ENCODE measurements at regions not wholly inside any gene's neighbourhood (a gene's known extent, or its start where the extent isn't known, plus 50 kb on each side); places are given as distances from the start of the nearest gene placed in this dataset.

DNA sequence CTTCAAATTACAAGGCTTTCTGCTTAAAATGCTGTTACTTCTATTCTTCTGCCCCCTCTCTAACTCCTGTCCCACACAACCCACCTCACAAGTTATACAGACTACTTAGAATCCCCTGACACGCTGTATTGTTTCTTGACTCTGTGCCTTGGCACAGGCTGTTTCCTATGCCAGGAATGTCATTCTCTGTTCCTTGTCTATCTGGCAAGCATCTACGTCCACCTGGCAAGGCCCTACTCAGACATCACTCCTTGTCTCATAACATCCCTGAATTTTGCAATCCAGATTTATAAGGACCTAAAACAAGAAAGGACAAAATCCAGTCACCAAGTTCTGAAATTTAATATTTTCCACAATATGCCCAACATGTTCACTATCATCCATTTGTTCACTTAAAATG, 182.0 kb upstream of the CHRM3 start:
- no peak for ATAC-seq

DNA sequence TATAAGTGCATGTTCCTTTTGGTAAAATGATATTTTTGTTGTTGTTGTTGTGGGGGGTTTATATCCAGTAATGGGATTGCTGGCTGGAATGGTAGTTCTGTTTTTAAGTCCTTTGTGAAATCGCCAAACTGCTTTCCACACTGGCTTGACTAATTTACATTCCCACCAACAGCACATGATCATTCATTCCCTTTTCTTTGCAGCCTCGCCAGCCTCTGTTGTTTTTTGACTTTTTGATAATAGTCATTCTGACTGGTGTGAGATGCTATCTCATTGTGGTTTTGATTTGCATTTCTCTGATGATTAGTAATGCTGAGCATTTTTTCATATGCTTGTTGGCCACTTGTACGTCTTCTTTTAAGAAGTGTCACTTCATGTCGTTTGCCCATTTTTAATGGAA, 188.5 kb upstream of the CHRM3 start:
- H3K4me1 Mint-ChIP-seq, result no peaks in the 10 kb centered on the region
- ATAC-seq (no peak), DNase-seq (no peak)
- CTCF ChIA-PET, result no interaction called here
- no peak overlapping the region for H3K27ac Mint-ChIP-seq
- intact Hi-C loops (cut with DNase I, micrococcal nuclease), result no loop called here
- POLR2A ChIA-PET, result no interaction called here
- no peak overlapping the region for H3K4me3 Mint-ChIP-seq
- no peaks in the 10 kb centered on the region for H3K36me3 Mint-ChIP-seq (ENCODE audit: low read depth)
- H3K27me3 Mint-ChIP-seq, result no peaks in the 10 kb centered on the region
- peaks cover 2% of the 10 kb centered on the region for H3K9me3 Mint-ChIP-seq (ENCODE audit: low read depth)

More for the DNA sequence above, 182.0 kb upstream of the CHRM3 start:
- H3K27me3 Mint-ChIP-seq, result peaks cover 2% of the 10 kb centered on the region
- no peak overlapping the region for H3K4me3 Mint-ChIP-seq
- no peaks in the 10 kb centered on the region for H3K4me1 Mint-ChIP-seq
- no peak for DNase-seq
- no peaks in the 10 kb centered on the region for H3K36me3 Mint-ChIP-seq (ENCODE audit: low read depth)
- ChIA-PET CTCF (no interaction called here), POLR2A (no interaction called here)
- intact Hi-C loops (cut with DNase I, micrococcal nuclease), result no loop called here
- H3K27ac Mint-ChIP-seq, result no peak overlapping the region
- no peaks in the 10 kb centered on the region for H3K9me3 Mint-ChIP-seq (ENCODE audit: low read depth)

DNA sequence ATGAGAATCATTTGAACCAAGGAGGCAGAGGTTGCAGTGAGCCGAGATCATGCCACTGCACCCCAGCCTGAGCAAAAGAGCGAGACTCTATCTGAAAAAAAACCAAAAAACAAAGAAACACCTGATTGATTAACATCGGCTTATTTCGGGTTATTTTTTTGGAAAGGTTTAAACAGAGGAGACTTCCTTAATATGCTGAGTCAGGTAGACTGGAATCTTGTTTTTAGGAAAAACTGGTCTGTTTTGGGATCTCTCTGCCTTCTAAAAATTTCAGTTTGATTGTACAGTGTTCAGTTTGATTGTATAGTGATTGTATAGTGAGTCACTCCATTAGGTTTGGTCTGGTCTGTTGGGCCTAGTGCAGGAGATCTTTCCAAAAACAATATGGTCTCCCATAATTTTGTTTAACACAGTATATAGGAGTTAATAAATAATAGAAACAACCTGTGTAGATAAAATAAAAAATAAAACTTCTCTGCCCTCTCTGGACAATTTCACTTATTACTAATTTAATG, 196.3 kb upstream of the CHRM3 start:
- POLR2A ChIA-PET, result no interaction called here

DNA sequence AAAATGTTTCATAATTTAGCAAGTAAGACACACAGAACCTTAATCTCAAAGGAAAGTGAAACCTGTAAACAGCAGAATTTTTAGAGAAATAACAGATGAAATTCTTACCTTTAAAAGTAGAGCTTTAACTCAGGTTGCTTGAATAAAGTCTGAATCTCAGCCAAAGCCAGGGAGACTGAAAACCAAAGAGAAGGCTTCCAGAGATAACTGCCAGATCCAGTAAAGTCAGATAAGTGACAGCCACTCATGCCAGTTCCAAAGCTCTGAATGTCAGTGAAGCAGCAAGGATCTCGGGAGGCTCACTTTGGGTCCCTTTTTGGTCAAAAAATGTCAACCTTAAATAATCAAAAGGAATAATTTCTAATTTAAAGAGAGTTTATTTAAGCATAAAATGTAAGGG, 199.9 kb upstream of the CHRM3 start:
- no peak overlapping the region for H3K27ac Mint-ChIP-seq
- H3K36me3 Mint-ChIP-seq (ENCODE audit: low read depth), result no peaks in the 10 kb centered on the region
- intact Hi-C loops (cut with DNase I, micrococcal nuclease), result no loop called here
- CTCF ChIA-PET, result no interaction called here
- ATAC-seq (no peak), DNase-seq (no peak)
- POLR2A ChIA-PET, result no interaction called here
- H3K27me3 Mint-ChIP-seq, result no peaks in the 10 kb centered on the region
- H3K4me3 Mint-ChIP-seq, result no peak overlapping the region
- no peaks in the 10 kb centered on the region for H3K9me3 Mint-ChIP-seq (ENCODE audit: low read depth)
- H3K4me1 Mint-ChIP-seq, result no peaks in the 10 kb centered on the region

More for the DNA sequence above, 196.3 kb upstream of the CHRM3 start:
- DNase-seq (no peak), ATAC-seq (no peak)
- H3K9me3 Mint-ChIP-seq (ENCODE audit: low read depth), result no peaks in the 10 kb centered on the region
- intact Hi-C loops (cut with DNase I, micrococcal nuclease), result no loop called here
- no peak overlapping the region for H3K27ac Mint-ChIP-seq
- H3K36me3 Mint-ChIP-seq (ENCODE audit: low read depth), result no peaks in the 10 kb centered on the region
- CTCF ChIA-PET, result no interaction called here
- H3K4me1 Mint-ChIP-seq, result no peaks in the 10 kb centered on the region
- H3K4me3 Mint-ChIP-seq, result no peak overlapping the region
- H3K27me3 Mint-ChIP-seq, result no peaks in the 10 kb centered on the region

DNA sequence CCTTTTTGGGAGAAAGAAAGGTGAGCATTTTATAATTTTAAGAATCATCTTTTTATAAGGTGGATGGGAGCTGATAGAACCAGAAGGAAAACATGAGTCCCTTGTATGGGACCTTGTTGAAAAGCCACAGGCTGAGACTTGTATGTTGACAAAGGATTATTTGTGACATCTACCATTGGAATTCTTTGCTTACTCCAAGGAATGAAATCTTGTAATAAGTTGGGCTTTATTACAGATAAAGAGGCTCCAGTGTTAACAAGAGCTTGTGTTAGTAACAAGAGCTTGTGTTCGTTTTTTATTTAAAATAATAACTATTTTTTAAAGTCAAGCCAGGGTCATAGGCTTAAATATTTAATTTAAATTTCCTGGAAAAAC, 201.1 kb upstream of the CHRM3 start:
- intact Hi-C loops (cut with DNase I, micrococcal nuclease), result no loop called here
- H3K36me3 Mint-ChIP-seq (ENCODE audit: low read depth), result no peaks in the 10 kb centered on the region
- CTCF ChIA-PET, result interaction anchor here (0.8 kb wide), 1 partner anchor 9 kb away, joined by 3 read pairs; no protein-coding TSS in a partner anchor

DNA sequence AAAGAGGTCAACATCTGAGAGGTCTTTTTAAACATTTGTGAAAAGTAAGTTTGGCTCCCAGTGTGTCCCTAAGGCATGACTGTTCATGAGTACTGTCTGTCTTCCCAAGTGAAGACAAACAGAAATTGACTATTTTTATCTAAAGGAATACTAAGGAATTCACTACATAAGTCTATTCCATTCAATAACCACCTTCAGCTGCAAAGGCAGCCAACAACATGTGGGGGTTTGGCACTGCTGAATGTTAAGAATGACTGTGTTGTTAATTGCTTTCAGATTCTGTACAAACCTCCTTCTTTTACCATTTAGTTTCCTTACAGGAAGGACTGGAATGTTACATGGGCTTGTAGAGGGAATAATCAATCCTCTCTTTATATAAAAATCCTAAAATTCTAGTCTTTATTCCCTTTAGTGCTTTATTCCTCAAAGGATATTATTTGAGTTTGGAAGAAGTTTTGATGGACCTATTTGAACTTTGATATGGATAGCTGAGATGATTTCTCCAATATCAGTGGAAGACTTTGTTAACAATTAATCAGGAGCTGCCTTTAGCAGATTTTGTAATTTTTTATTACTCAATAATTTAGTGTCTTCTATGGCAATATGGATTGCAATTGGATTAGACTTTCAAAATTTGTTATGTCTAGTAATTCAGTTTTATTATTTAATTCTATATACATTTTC, 201.7 kb upstream of the CHRM3 start:
- H3K36me3 Mint-ChIP-seq (ENCODE audit: low read depth), result no peaks in the 10 kb centered on the region
- DNase-seq (no peak), ATAC-seq (no peak)
- H3K4me3 Mint-ChIP-seq, result no peak overlapping the region
- CTCF ChIA-PET, result interaction anchor here (0.8 kb wide), 1 partner anchor 8 kb away, joined by 3 read pairs; no protein-coding TSS in a partner anchor
- peaks cover 2% of the 10 kb centered on the region for H3K9me3 Mint-ChIP-seq (ENCODE audit: low read depth)
- intact Hi-C loops (cut with DNase I, micrococcal nuclease), result no loop called here
- no peak overlapping the region for H3K27ac Mint-ChIP-seq
- H3K27me3 Mint-ChIP-seq, result no peaks in the 10 kb centered on the region
- POLR2A ChIA-PET, result no interaction called here
- no peaks in the 10 kb centered on the region for H3K4me1 Mint-ChIP-seq

More for the DNA sequence above, 201.1 kb upstream of the CHRM3 start:
- ATAC-seq (no peak), DNase-seq (no peak)
- Mint-ChIP-seq H3K27me3 (no peaks in the 10 kb centered on the region), H3K27ac (no peak overlapping the region), H3K4me1 (no peaks in the 10 kb centered on the region), H3K4me3 (no peak overlapping the region), H3K9me3 (ENCODE audit: low read depth) (peaks cover 2% of the 10 kb centered on the region)
- POLR2A ChIA-PET, result no interaction called here

DNA sequence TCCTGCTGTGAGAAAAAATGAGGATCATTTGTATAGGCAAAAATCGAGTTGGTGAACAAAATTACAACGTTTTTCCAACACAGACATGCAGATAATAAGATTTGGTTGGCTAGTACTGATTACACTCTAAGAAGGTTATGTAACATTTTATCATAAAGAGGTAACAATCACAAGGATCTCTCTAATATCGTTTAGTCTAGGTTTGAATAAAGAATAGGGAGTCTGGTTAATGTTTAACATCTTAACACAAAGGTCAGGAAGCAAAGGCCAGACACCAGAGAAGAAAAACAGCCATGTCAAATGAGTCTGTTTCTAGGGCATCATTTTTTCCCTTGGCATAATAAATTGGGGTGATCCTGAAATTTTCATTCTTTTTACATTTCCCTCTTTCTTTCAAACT, 207.4 kb upstream of the CHRM3 start:
- peaks cover 4% of the 10 kb centered on the region for H3K9me3 Mint-ChIP-seq (ENCODE audit: low read depth)
- H3K27me3 Mint-ChIP-seq, result no peaks in the 10 kb centered on the region
- H3K4me3 Mint-ChIP-seq, result no peak overlapping the region
- H3K27ac Mint-ChIP-seq, result no peak overlapping the region
- no peaks in the 10 kb centered on the region for H3K4me1 Mint-ChIP-seq
- DNase-seq, result no peak
- no peak for ATAC-seq
- ChIA-PET POLR2A (no interaction called here), CTCF (no interaction called here)
- no peaks in the 10 kb centered on the region for H3K36me3 Mint-ChIP-seq (ENCODE audit: low read depth)
- intact Hi-C loops (cut with DNase I, micrococcal nuclease), result no loop called here

DNA sequence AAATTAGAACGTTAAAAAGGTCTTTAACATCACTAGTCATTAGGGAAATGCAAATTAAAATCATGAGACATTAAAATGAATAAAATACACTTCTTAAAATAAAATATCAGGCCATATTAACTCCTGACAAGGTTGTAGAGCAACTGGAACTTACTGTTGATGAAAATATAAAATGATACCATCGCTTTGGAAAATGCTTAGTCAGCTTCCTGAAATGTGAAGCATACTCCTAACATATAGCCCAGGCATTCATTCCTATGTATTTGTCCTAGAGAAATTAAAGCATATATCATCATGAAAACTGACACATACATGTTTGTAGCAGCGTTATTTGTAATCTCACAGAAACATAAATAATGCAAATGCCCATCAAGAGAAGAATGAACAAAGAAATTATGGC, 211.5 kb upstream of the CHRM3 start:
- H3K27ac Mint-ChIP-seq, result no peak overlapping the region
- intact Hi-C loops (cut with DNase I, micrococcal nuclease), result no loop called here
- no peak for DNase-seq
- H3K9me3 Mint-ChIP-seq (ENCODE audit: low read depth), result peaks cover 3% of the 10 kb centered on the region
- CTCF ChIA-PET, result no interaction called here
- no peaks in the 10 kb centered on the region for H3K4me1 Mint-ChIP-seq
- H3K36me3 Mint-ChIP-seq (ENCODE audit: low read depth), result no peaks in the 10 kb centered on the region
- no peak overlapping the region for H3K4me3 Mint-ChIP-seq
- no peaks in the 10 kb centered on the region for H3K27me3 Mint-ChIP-seq
- ATAC-seq, result no peak
- POLR2A ChIA-PET, result no interaction called here

DNA sequence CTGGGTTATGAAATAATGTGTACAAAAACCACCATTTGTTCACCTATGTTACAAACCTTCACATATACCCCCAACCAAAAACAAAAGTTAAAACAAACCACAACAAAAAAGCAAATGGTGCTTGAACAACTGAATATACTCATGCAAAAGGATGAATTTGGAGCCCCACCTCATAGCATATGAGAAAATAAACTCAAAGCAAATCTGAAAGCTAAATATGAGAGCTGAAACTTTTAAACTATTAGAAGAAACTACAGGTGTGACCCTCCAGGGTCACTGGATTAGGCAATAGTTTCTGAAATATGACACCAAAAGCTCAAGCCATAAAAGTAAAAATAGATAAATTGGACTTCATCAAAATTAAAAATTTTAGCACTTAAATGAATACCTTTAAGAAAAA, 215.5 kb upstream of the CHRM3 start:
- H3K4me1 Mint-ChIP-seq, result no peaks in the 10 kb centered on the region
- ATAC-seq, result no peak
- H3K27ac Mint-ChIP-seq, result no peak overlapping the region
- CTCF ChIA-PET, result no interaction called here
- H3K36me3 Mint-ChIP-seq (ENCODE audit: low read depth), result no peaks in the 10 kb centered on the region
- POLR2A ChIA-PET, result no interaction called here
- H3K27me3 Mint-ChIP-seq, result no peaks in the 10 kb centered on the region
- DNase-seq, result no peak
- no peak overlapping the region for H3K4me3 Mint-ChIP-seq
- H3K9me3 Mint-ChIP-seq (ENCODE audit: low read depth), result peaks cover 6% of the 10 kb centered on the region
- intact Hi-C loops (cut with DNase I, micrococcal nuclease), result no loop called here

DNA sequence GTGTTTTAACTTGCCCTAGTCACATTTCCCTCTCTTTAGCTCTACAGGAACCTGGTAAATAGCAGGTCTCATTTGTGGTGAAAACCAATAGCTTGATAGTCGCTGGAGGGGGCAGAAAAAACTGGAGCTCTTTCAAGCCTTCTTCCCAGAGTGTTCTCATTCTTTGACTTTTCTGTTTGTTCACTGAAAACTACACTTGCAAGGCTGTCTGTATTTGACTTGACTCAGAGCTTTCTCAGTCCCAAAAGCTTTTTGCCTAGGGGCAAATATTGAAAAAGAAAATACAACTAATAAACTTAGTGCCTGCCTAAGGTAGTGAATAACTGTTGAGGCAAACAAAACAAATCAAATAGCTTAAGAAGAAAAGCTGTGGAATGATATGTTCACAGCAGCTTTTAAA, 217.1 kb upstream of the CHRM3 start:
- CTCF ChIA-PET, result no interaction called here
- no peaks in the 10 kb centered on the region for H3K36me3 Mint-ChIP-seq (ENCODE audit: low read depth)
- POLR2A ChIA-PET, result no interaction called here
- no peak overlapping the region for H3K27ac Mint-ChIP-seq
- DNase-seq (no peak), ATAC-seq (no peak)
- peaks cover 6% of the 10 kb centered on the region for H3K9me3 Mint-ChIP-seq (ENCODE audit: low read depth)
- no peaks in the 10 kb centered on the region for H3K27me3 Mint-ChIP-seq
- intact Hi-C loops (cut with DNase I, micrococcal nuclease), result no loop called here
- H3K4me1 Mint-ChIP-seq, result no peaks in the 10 kb centered on the region
- H3K4me3 Mint-ChIP-seq, result no peak overlapping the region

DNA sequence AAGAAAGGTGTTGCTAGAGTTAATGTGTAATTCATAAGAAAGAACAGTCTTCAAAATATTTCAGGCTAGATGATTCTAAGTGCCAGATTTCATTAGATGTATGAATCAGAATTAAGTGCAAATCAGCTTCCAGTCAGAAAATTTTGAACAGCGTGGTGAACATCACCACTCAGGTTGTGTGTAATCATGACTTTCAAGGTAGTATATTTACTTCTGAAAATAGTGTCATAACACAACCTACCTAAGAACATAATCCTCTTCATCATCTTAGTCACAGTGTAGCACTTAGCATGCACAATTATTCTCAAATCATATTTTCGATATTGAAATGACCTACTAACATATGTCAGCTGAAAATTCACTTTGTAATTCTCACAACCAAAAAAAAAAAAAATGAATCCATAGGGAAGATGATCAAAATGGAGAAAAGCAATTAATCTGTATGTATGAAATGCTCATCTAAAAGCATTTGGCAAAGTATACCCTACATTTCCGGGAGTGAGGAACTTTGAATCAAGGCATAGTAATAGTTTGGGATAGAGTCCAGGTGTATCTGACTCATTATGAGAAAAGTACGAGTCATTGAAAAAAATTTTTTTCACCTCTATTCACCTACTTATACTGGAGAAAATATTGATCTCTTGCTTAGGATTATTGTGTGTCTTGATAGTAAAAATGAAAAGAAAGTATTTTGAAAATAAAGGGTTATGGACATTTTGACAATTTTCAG, 221.8 kb upstream of the CHRM3 start:
- no peaks in the 10 kb centered on the region for H3K36me3 Mint-ChIP-seq (ENCODE audit: low read depth)
- intact Hi-C loops (cut with DNase I, micrococcal nuclease), result no loop called here
- POLR2A ChIA-PET, result no interaction called here

DNA sequence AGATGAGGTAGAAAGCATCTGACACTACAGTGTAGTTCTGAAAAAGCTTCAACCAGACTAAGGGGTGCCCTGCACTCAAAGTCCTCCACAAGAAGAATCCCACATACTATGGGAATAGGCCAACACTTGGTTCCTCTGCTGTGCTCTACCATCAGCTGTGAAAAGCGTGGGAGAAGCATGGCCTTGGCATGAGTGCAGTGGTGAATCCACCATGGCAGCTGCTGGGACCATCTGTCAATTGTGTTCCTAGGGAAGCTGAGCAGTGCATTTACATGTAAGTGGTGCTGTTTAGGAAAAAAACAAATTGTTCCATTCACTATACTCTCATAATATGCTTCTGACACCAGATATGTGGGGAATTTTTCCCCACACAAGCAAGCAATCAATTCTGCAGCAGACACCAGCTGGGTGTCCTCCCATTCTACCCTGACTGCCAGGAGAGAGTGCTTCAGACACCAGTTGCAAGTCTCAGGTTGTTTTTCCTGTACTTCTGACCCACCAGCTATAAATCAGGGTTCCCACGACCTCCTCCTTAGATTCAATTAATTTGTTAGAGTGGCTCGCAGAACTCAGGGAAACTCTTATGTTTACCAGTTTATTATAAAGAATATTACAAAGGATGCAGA, 230.8 kb upstream of the CHRM3 start:
- no peaks in the 10 kb centered on the region for H3K4me1 Mint-ChIP-seq
- ChIA-PET POLR2A (no interaction called here), CTCF (interaction anchor here (0.7 to 0.9 kb wide), 2 partner anchors 58 to 144 kb away, joined by 3 read pairs; no protein-coding TSS in a partner anchor)
- no peak overlapping the region for H3K27ac Mint-ChIP-seq
- H3K9me3 Mint-ChIP-seq (ENCODE audit: low read depth), result peaks cover 2% of the 10 kb centered on the region
- H3K27me3 Mint-ChIP-seq, result no peaks in the 10 kb centered on the region
- intact Hi-C loops (cut with DNase I, micrococcal nuclease), result no loop called here
- ATAC-seq (no peak), DNase-seq (no peak)
- H3K36me3 Mint-ChIP-seq (ENCODE audit: low read depth), result no peaks in the 10 kb centered on the region
- no peak overlapping the region for H3K4me3 Mint-ChIP-seq

More for the DNA sequence above, 221.8 kb upstream of the CHRM3 start:
- Mint-ChIP-seq H3K9me3 (ENCODE audit: low read depth) (peaks cover 2% of the 10 kb centered on the region), H3K27ac (no peak overlapping the region), H3K27me3 (no peaks in the 10 kb centered on the region), H3K4me1 (no peaks in the 10 kb centered on the region), H3K4me3 (no peak overlapping the region)
- CTCF ChIA-PET, result interaction anchor here (1.1 kb wide), 1 partner anchor 46 kb away, joined by 3 read pairs; no protein-coding TSS in a partner anchor
- no peak for DNase-seq
- no peak for ATAC-seq
